HepG2 (cell line): ENCODE measurements at regions not wholly inside any gene's neighbourhood (a gene's known extent, or its start where the extent isn't known, plus 50 kb on each side); places are given as distances from the start of the nearest gene placed in this dataset.

Experiments used
- ZNF501 ChIP-seq: sonication (generic); formaldehyde crosslinking; IDR thresholded peaks from 2 replicates; pipeline ENCODE4 v1.5.1; 2020; ENCODE audit warnings: mild to moderate bottlenecking, moderate library complexity, missing genetic modification reagents
- TF ChIP-seq, protein P1 (sequence below): sonication (generic); formaldehyde crosslinking; conservative IDR thresholded peaks from 2 replicates; pipeline ENCODE4 v1.8.0; 2022; ENCODE audit warnings: missing genetic modification reagents
- TF ChIP-seq, protein P2 (sequence below): sonication (generic); formaldehyde crosslinking; IDR thresholded peaks from 2 replicates; pipeline ENCODE4 v1.4.0; 2020; ENCODE audit warnings: missing genetic modification reagents
- TF ChIP-seq, protein P3 (sequence below): sonication (generic); formaldehyde crosslinking; IDR thresholded peaks from 2 replicates; pipeline ENCODE4 v1.4.0; 2020; ENCODE audit warnings: missing genetic modification reagents

DNA sequence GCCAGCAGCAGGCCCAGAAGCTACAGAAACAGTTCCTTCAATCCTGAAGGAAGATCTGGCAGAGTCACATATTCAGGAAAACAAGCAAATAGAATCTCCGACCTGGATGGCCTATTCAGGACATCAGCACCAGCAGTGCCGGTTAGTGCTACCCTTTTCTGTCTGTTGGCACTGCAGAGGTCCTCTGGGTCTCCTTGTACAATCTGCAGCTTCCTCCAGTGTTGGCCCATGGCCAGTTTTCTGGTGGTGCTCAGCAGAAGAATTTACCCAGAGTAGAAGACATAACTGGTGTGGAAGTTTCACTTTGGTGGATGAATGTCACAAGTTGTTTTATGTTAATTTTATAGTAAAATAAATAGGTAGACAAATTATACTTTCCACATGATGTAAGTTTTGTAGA is 498.1 kb downstream of the COG6 start (continued):
- TF ChIP-seq, protein P1, sequence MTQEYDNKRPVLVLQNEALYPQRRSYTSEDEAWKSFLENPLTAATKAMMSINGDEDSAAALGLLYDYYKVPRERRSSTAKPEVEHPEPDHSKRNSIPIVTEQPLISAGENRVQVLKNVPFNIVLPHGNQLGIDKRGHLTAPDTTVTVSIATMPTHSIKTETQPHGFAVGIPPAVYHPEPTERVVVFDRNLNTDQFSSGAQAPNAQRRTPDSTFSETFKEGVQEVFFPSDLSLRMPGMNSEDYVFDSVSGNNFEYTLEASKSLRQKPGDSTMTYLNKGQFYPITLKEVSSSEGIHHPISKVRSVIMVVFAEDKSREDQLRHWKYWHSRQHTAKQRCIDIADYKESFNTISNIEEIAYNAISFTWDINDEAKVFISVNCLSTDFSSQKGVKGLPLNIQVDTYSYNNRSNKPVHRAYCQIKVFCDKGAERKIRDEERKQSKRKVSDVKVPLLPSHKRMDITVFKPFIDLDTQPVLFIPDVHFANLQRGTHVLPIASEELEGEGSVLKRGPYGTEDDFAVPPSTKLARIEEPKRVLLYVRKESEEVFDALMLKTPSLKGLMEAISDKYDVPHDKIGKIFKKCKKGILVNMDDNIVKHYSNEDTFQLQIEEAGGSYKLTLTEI (CRISPR knock-in tag), result no peak
- TF ChIP-seq, protein P2, sequence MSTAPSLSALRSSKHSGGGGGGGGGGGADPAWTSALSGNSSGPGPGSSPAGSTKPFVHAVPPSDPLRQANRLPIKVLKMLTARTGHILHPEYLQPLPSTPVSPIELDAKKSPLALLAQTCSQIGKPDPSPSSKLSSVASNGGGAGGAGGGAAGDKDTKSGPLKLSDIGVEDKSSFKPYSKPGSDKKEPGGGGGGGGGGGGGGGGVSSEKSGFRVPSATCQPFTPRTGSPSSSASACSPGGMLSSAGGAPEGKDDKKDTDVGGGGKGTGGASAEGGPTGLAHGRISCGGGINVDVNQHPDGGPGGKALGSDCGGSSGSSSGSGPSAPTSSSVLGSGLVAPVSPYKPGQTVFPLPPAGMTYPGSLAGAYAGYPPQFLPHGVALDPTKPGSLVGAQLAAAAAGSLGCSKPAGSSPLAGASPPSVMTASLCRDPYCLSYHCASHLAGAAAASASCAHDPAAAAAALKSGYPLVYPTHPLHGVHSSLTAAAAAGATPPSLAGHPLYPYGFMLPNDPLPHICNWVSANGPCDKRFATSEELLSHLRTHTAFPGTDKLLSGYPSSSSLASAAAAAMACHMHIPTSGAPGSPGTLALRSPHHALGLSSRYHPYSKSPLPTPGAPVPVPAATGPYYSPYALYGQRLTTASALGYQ (CRISPR knock-in tag), result no peak
- TF ChIP-seq, protein P3, sequence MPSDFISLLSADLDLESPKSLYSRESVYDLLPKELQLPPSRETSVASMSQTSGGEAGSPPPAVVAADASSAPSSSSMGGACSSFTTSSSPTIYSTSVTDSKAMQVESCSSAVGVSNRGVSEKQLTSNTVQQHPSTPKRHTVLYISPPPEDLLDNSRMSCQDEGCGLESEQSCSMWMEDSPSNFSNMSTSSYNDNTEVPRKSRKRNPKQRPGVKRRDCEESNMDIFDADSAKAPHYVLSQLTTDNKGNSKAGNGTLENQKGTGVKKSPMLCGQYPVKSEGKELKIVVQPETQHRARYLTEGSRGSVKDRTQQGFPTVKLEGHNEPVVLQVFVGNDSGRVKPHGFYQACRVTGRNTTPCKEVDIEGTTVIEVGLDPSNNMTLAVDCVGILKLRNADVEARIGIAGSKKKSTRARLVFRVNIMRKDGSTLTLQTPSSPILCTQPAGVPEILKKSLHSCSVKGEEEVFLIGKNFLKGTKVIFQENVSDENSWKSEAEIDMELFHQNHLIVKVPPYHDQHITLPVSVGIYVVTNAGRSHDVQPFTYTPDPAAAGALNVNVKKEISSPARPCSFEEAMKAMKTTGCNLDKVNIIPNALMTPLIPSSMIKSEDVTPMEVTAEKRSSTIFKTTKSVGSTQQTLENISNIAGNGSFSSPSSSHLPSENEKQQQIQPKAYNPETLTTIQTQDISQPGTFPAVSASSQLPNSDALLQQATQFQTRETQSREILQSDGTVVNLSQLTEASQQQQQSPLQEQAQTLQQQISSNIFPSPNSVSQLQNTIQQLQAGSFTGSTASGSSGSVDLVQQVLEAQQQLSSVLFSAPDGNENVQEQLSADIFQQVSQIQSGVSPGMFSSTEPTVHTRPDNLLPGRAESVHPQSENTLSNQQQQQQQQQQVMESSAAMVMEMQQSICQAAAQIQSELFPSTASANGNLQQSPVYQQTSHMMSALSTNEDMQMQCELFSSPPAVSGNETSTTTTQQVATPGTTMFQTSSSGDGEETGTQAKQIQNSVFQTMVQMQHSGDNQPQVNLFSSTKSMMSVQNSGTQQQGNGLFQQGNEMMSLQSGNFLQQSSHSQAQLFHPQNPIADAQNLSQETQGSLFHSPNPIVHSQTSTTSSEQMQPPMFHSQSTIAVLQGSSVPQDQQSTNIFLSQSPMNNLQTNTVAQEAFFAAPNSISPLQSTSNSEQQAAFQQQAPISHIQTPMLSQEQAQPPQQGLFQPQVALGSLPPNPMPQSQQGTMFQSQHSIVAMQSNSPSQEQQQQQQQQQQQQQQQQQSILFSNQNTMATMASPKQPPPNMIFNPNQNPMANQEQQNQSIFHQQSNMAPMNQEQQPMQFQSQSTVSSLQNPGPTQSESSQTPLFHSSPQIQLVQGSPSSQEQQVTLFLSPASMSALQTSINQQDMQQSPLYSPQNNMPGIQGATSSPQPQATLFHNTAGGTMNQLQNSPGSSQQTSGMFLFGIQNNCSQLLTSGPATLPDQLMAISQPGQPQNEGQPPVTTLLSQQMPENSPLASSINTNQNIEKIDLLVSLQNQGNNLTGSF, result no peak
- TF ChIP-seq ZNF501, result no peak
- TF ChIP-seq, all 625 proteins: peak for 0
